ENCODE measurements at regions not wholly inside any gene's neighbourhood (a gene's known extent, or its start where the extent isn't known, plus 50 kb on each side); places are given as distances from the start of the nearest gene placed in this dataset.
A peak's percentile ranks its signal among the peaks of the same experiment; 100 is the strongest.

GRCh38 chrX:17206584-17206983, 168.4 kb upstream of the NHS start:
- no peak for DNase-seq

- no peak for DNase-seq
Observed at GRCh38 chrX:17214962-17215361, 160.0 kb upstream of the NHS start.

- no peak for DNase-seq
Observed at GRCh38 chrX:17226736-17227135, 148.3 kb upstream of the NHS start.

- no peak for DNase-seq
Observed at GRCh38 chrX:17237146-17237545, 137.9 kb upstream of the NHS start.

- DNase-seq, result peak; percentile 62
Observed at GRCh38 chrX:17242470-17242869, 132.5 kb upstream of the NHS start.

GRCh38 chrX:17247144-17247543, 127.9 kb upstream of the NHS start:
- DNase-seq, result no peak

GRCh38 chrX:17262123-17262522, 112.9 kb upstream of the NHS start:
- no peak for DNase-seq

- no peak for DNase-seq
Observed at GRCh38 chrX:17266136-17266535, 108.9 kb upstream of the NHS start.

- no peak for DNase-seq
Observed at GRCh38 chrX:17278961-17279360, 96.0 kb upstream of the NHS start.

GRCh38 chrX:17285983-17286382, 89.0 kb upstream of the NHS start:
- no peak for DNase-seq

GRCh38 chrX:17291171-17291900, 83.7 kb upstream of the NHS start:
- no peak for DNase-seq

- peak; percentile 43 for DNase-seq
Observed at GRCh38 chrX:17292111-17292527, 82.9 kb upstream of the NHS start.

- DNase-seq, result no peak
Observed at GRCh38 chrX:17294561-17294960, 80.4 kb upstream of the NHS start.

GRCh38 chrX:17295791-17296190, 79.2 kb upstream of the NHS start:
- no peak for DNase-seq

- DNase-seq, result no peak
Observed at GRCh38 chrX:17298564-17298963, 76.4 kb upstream of the NHS start.

- peak; percentile 19 for DNase-seq
Observed at GRCh38 chrX:17299206-17299605, 75.8 kb upstream of the NHS start.

GRCh38 chrX:17323397-17323796, 51.6 kb upstream of the NHS start:
- DNase-seq, result no peak

All from muscle of arm (tissue), 1 donor.